Right lobe of liver (tissue), 6 donors: ENCODE measurements at regions not wholly inside any gene's neighbourhood (a gene's known extent, or its start where the extent isn't known, plus 50 kb on each side); places are given as distances from the start of the nearest gene placed in this dataset.

Source experiments
- ATAC-seq, 4 donors: fragments of 200-7000 bp; cut with Tn5 transposase; one replicate each; pipeline ENCODE4 v1.9.1; 2020; ENCODE audit warnings: mild to moderate bottlenecking in 4 of 4, moderate library complexity in 4 of 4
- DNase-seq, 3 donors: peaks; one replicate each; pipeline ENCODE4 v3.0.0-alpha.2; 2020
- H3K27ac ChIP-seq, 3 donors: fragments of 200-600 bp; one replicate each; pipeline ENCODE4 v1.8.0; 2022
- H3K27me3 ChIP-seq, 2 donors: fragments of 200-600 bp; one replicate each; pipeline ENCODE4 v1.8.0; 2022
- H3K36me3 ChIP-seq, 4 donors: fragments of 200-600 bp; sonication (generic) in 1 of 4; one replicate each; pipeline versions ENCODE4 v1.5.1 to v1.8.0; 2017 to 2022; ENCODE audit warnings: control low read depth in 1 of 4
- H3K4me1 ChIP-seq, 4 donors: fragments of 200-600 bp; sonication (generic) in 1 of 4; one replicate each; pipeline versions ENCODE4 v1.5.1 to v1.8.0; 2017 to 2022; ENCODE audit warnings: control low read depth in 1 of 4
- H3K4me3 ChIP-seq, 3 donors: fragments of 200-600 bp; one replicate each; pipeline ENCODE4 v1.8.0; 2022
- H3K9me3 ChIP-seq, 4 donors: fragments of 200-600 bp; sonication (generic) in 1 of 4; one replicate each; pipeline versions ENCODE4 v1.5.1 to v1.8.0; 2017 to 2022; ENCODE audit warnings: control low read depth in 1 of 4
- CTCF ChIP-seq, 4 donors: fragments of 200-600 bp in 3 of 4; fragments of 450-650 bp in 1 of 4; IDR thresholded peaks; one replicate each; pipeline versions ENCODE4 v1.5.1 to v1.8.0; 2016 to 2022; ENCODE audit warnings: antibody characterized with exemption in 4 of 4, mild to moderate bottlenecking in 2 of 4
- POLR2A ChIP-seq: fragments of 450-650 bp; IDR thresholded peaks from one replicate; pipeline ENCODE4 v1.6.1; 2017; ENCODE audit warnings: antibody characterized with exemption, mild to moderate bottlenecking
- WGBS: methylation state at CpG from one replicate; pipeline ENCODE4 v1.1.6; 2018; ENCODE audit warnings: low coverage, low lambda C conversion rate; ENCODE audit not compliant: insufficient coverage; ENCODE audit errors: missing lambda C conversion rate; 5-methylcytosine and 5-hydroxymethylcytosine counted together
- intact Hi-C, 2 donors: fragments of 100-400 bp; cut with DNase I; formaldehyde crosslinking; loops; one replicate each; pipeline versions ENCODE4 v1.11.2 to v1.14.1; 2022
- donor health status: DM: no; HTN: yes; CAD: no.
- donor health status: DM: no; HTN: no; CAD: no.
- donor health status: DM: no; HTN: no; CAD: no.
- donor health status: DM: no; HTN: yes; CAD: no.
- donor health status: DM: no; HTN: yes; CAD: no.

DNA sequence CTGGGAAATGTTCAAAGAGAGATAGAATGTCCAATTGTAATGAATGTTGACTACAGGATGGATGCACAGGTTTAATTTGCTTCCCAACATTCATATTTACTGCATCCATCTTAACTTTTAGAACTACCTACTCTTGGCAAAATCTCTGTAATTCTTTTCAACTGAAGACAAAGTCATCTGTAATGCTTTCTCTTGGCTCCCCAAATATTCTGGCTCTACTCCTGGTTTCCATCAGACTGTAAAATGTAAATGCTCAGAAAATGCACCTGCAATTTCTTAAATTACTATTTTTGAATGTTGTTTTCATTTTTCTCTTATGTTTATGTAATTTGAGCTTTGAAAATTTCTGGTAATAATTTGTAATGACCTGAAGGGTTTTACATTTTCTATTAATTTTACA, 480.8 kb upstream of the IMPG1 start:
- no peak overlapping the region for H3K27ac ChIP-seq
- no peaks in the 10 kb centered on the region for H3K36me3 ChIP-seq
- intact Hi-C loops: no loop called here
- ATAC-seq (no peak), DNase-seq (no peak)
- H3K27me3 ChIP-seq: no peaks in the 10 kb centered on the region
- TF ChIP-seq POLR2A: no peak
- TF ChIP-seq CTCF (IDR thresholded peaks at IDR 0.05): no peak
- H3K4me1 ChIP-seq: no peaks in the 10 kb centered on the region
- no peaks in the 10 kb centered on the region for H3K9me3 ChIP-seq
- H3K4me3 ChIP-seq: no peak overlapping the region

GRCh38 chr6:76552268-76552667, 479.8 kb upstream of the IMPG1 start:
- H3K27me3 ChIP-seq: no peaks in the 10 kb centered on the region
- intact Hi-C loops: no loop called here
- no peak for DNase-seq
- H3K4me3 ChIP-seq: no peak overlapping the region
- H3K27ac ChIP-seq: no peak overlapping the region
- WGBS: 57% methylated on average over 4 of the region's 4 CpGs
- no peak for ATAC-seq
- no peaks in the 10 kb centered on the region for H3K36me3 ChIP-seq
- H3K4me1 ChIP-seq: no peaks in the 10 kb centered on the region
- no peak for TF ChIP-seq CTCF (IDR thresholded peaks at IDR 0.05)
- TF ChIP-seq POLR2A: no peak
- H3K9me3 ChIP-seq: no peaks in the 10 kb centered on the region

GRCh38 chr6:76533661-76534060, 461.2 kb upstream of the IMPG1 start:
- no peaks in the 10 kb centered on the region for H3K27me3 ChIP-seq
- intact Hi-C loops: no loop called here
- no peak for DNase-seq
- no peaks in the 10 kb centered on the region for H3K9me3 ChIP-seq
- WGBS: 48% methylated on average over 2 of the region's 4 CpGs
- TF ChIP-seq POLR2A (no peak), CTCF (IDR thresholded peaks at IDR 0.05) (no peak)
- no peak overlapping the region for H3K4me3 ChIP-seq
- no peaks in the 10 kb centered on the region for H3K36me3 ChIP-seq
- no peaks in the 10 kb centered on the region for H3K4me1 ChIP-seq
- H3K27ac ChIP-seq: no peak overlapping the region
- ATAC-seq: no peak

DNA sequence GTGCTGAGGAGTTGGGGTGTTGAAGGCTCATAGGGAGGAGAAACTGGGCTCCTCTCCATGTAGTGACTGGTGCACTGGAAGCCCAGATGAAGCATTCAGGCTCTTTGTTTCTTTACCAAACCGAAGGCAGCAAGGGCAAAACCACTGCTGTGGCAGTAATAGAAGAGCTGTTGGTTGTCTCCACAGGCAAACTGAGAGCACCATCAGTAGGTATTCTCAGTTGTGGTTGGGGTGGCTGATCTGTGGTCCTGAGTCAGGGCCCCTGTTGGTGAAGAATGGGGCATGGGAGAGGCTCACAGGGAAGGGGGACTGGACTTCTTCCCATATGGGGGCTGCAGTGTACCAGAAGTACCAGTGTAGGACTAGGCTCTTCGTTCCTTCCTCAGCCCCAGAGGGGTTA, 460.2 kb upstream of the IMPG1 start:
- WGBS: 0% methylated on average over 1 of the region's 2 CpGs

More for the DNA sequence above, 460.2 kb upstream of the IMPG1 start:
- intact Hi-C loops: no loop called here
- H3K4me1 ChIP-seq: no peaks in the 10 kb centered on the region
- H3K27me3 ChIP-seq: no peaks in the 10 kb centered on the region
- H3K9me3 ChIP-seq: no peaks in the 10 kb centered on the region
- peak in 1 of 4 donors; percentile 18 for ATAC-seq
- no peak overlapping the region for H3K4me3 ChIP-seq
- no peaks in the 10 kb centered on the region for H3K36me3 ChIP-seq
- no peak for DNase-seq
- H3K27ac ChIP-seq: no peak overlapping the region
- no peak for TF ChIP-seq POLR2A
- TF ChIP-seq CTCF (IDR thresholded peaks at IDR 0.05): no peak
